A549 (cell line): ENCODE measurements at regions not wholly inside any gene's neighbourhood (a gene's known extent, or its start where the extent isn't known, plus 50 kb on each side); places are given as distances from the start of the nearest gene placed in this dataset.

Experiments used
- CHD2 ChIP-seq: fragments of 150-350 bp; IDR thresholded peaks from 2 replicates; pipeline ENCODE4 v1.6.1; 2014; ENCODE audit warnings: low read length; ENCODE audit not compliant: partially characterized antibody
- CTCF ChIP-seq: fragments of >200 bp; sonication (Bioruptor Twin); formaldehyde crosslinking; IDR thresholded peaks from 3 replicates; pipeline ENCODE4 v1.5.1; 2016
- HOXA7 ChIP-seq: fragments of 250-450 bp; sonication (Bioruptor Pico); IDR thresholded peaks from 2 replicates; pipeline ENCODE4 v1.5.0; 2020; ENCODE audit warnings: mild to moderate bottlenecking, moderate library complexity
- KDM1A ChIP-seq: fragments of 200-600 bp; sonication (generic); IDR thresholded peaks from 2 replicates; pipeline ENCODE4 v1.6.1; 2016; ENCODE audit warnings: low read depth, mild to moderate bottlenecking
- POLR2A ChIP-seq: IDR thresholded peaks from 2 replicates; pipeline ENCODE4 v1.6.1; 2012; ENCODE audit warnings: mild to moderate bottlenecking, low read length
- TF ChIP-seq, protein P1 (sequence below): fragments of 200-600 bp; sonication (generic); IDR thresholded peaks from 2 replicates; pipeline ENCODE4 v1.6.1; 2016; ENCODE audit warnings: antibody characterized with exemption, mild to moderate bottlenecking, moderate library complexity

- TF ChIP-seq CTCF (no peak), KDM1A (no peak), HOXA7 (CRISPR knock-in tag) (no peak), POLR2A (no peak), CHD2 (no peak)
- TF ChIP-seq, protein P1, sequence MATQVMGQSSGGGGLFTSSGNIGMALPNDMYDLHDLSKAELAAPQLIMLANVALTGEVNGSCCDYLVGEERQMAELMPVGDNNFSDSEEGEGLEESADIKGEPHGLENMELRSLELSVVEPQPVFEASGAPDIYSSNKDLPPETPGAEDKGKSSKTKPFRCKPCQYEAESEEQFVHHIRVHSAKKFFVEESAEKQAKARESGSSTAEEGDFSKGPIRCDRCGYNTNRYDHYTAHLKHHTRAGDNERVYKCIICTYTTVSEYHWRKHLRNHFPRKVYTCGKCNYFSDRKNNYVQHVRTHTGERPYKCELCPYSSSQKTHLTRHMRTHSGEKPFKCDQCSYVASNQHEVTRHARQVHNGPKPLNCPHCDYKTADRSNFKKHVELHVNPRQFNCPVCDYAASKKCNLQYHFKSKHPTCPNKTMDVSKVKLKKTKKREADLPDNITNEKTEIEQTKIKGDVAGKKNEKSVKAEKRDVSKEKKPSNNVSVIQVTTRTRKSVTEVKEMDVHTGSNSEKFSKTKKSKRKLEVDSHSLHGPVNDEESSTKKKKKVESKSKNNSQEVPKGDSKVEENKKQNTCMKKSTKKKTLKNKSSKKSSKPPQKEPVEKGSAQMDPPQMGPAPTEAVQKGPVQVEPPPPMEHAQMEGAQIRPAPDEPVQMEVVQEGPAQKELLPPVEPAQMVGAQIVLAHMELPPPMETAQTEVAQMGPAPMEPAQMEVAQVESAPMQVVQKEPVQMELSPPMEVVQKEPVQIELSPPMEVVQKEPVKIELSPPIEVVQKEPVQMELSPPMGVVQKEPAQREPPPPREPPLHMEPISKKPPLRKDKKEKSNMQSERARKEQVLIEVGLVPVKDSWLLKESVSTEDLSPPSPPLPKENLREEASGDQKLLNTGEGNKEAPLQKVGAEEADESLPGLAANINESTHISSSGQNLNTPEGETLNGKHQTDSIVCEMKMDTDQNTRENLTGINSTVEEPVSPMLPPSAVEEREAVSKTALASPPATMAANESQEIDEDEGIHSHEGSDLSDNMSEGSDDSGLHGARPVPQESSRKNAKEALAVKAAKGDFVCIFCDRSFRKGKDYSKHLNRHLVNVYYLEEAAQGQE = no peak
These were observed 51.2 kb upstream of the INHBA start for GRCh38 chr7:41754046-41754445.
